NCI-H526 (cell line): ENCODE measurements at regions not wholly inside any gene's neighbourhood (a gene's known extent, or its start where the extent isn't known, plus 50 kb on each side); places are given as distances from the start of the nearest gene placed in this dataset.
"Not testable (repeated sequence)": the region's sequence is repeated elsewhere in the genome, so short reads cannot be mapped to it uniquely, and the experiment has no call there.

ENCODE experiments used
- DNase-seq, 2 experiments: peaks; one replicate each; lab custom pipeline; 2025; lab: John Stamatoyannopoulos, UW

GRCh38 chrX:8025705-8026104 lies 98.5 kb upstream of the PNPLA4 start:
- DNase-seq: no peak

GRCh38 chrX:8018934-8019333 lies 91.7 kb upstream of the PNPLA4 start:
- DNase-seq: no peak

- DNase-seq: no peak
Measured at GRCh38 chrX:8010105-8010504, 82.9 kb upstream of the PNPLA4 start.

GRCh38 chrX:8005678-8006347 lies 78.6 kb upstream of the PNPLA4 start:
- DNase-seq: no peak

GRCh38 chrX:8003147-8003883 lies 76.1 kb upstream of the PNPLA4 start:
- no peak for DNase-seq

GRCh38 chrX:7996851-7997250 lies 69.6 kb upstream of the PNPLA4 start:
- DNase-seq: no peak

GRCh38 chrX:7996414-7996813 lies 69.2 kb upstream of the PNPLA4 start:
- DNase-seq: peak; percentile 16 to 57

- no peak for DNase-seq
Measured at GRCh38 chrX:7993873-7994272, 66.7 kb upstream of the PNPLA4 start.

GRCh38 chrX:7988013-7988759 lies 61.0 kb upstream of the PNPLA4 start:
- not testable (repeated sequence) for DNase-seq

DNA sequence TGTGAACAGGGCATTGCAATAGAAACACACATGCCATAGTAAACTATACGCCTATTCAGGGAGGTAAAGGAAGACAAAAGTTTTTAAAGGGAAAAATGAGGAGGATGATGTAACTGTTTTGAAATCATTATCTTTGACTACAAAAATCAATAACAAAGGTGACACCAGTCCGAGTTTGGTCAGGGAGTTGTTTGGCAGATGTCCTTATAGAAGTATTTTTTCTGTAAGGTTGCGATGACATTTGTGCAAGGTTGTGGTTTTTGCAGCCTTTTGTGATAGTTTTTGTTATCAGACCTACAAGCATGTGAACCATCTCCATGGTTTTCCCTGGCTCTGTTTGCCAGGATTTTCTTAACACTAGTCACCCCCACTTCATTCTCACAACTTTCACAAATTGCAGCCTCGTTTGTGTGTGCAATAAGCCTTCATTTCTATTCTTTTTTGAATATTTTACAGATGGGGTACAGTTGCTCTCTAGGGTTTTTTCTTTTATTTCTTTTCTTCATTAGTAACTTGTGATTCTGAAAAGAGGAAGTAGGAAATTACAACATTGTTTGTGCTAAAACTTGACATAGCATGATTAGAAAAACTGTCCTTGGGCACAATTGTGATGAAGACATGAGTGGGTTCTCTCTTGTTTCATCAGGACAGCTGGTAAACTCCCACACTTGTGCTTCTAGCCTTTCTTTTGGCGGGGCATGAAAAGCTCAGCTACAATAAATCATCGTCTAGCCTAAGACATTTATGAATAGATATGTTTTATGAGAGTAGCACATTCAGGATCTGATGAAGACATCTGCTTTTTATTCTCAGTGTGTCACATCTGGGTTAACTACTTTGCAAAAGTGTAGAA lies 60.2 kb upstream of the PNPLA4 start:
- DNase-seq: no peak

DNA sequence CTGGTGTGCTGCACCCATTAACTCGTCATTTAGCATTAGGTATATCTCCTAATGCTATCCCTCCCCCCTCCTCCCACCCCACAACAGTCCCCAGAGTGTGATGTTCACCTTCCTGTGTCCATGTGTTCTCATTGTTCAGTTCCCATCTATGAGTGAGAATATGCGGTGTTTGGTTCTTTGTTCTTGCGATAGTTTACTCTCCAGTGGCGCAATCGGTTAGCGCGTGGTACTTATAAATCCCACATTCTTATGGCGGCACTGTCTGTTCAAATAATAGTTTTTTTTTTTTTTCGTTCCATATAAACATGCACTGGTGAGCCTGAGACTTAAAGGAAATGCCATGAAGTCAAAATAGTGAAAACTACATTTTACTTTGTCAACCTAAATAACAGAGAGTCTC lies 59.5 kb upstream of the PNPLA4 start:
- not testable (repeated sequence) for DNase-seq

DNA sequence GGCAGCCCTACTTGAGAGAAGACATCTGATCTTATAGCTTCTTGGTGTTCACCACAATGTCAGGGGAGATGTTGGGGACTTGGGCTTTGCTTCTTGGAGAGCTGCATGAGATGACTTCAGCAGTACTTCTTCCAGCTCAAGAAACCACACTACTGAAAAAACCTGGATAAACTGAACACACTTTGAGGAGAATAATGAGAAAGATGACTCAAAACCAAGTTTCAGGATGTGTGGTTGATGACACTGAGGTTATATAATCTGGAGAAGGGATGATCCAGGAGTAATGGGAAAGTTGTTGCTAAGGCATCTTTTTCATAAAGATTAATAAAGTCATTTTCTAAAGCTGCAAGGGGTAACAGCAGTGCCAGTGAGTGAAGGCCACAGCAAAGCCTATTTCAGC lies 58.4 kb upstream of the PNPLA4 start:
- DNase-seq: no peak

DNA sequence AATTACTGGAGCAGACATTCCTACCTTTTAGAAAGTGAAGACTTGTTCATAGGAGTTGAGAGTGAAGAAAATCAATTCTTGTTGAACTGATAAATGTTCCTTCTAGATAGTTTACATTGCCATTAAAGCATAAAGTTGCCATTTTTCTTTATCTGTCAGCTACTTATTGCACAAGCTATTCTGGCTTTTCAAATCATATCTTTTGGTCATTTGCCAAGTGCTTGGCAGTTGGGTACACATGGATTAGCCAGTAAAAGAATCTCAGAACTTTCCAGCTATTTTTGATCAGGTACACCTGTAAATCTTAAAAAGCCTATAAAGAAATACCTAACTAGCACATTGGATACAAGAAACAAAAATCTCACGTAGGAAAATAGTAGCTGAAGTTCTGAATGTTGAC lies 56.4 kb upstream of the PNPLA4 start:
- DNase-seq: no peak
